ENCODE measurements at regions not wholly inside any gene's neighbourhood (a gene's known extent, or its start where the extent isn't known, plus 50 kb on each side); places are given as distances from the start of the nearest gene placed in this dataset.

GRCh38 chr1:23636009-23636408, 55.6 kb upstream of the RPL11 start:
- TF ChIP-seq, protein P1, sequence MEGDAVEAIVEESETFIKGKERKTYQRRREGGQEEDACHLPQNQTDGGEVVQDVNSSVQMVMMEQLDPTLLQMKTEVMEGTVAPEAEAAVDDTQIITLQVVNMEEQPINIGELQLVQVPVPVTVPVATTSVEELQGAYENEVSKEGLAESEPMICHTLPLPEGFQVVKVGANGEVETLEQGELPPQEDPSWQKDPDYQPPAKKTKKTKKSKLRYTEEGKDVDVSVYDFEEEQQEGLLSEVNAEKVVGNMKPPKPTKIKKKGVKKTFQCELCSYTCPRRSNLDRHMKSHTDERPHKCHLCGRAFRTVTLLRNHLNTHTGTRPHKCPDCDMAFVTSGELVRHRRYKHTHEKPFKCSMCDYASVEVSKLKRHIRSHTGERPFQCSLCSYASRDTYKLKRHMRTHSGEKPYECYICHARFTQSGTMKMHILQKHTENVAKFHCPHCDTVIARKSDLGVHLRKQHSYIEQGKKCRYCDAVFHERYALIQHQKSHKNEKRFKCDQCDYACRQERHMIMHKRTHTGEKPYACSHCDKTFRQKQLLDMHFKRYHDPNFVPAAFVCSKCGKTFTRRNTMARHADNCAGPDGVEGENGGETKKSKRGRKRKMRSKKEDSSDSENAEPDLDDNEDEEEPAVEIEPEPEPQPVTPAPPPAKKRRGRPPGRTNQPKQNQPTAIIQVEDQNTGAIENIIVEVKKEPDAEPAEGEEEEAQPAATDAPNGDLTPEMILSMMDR (IDR thresholded peaks at IDR 0.05): no peak
- TF ChIP-seq POLR2AphosphoS5 (IDR thresholded peaks at IDR 0.05; ENCODE audit: low read depth, low read length): no peak
